NCI-H748 treated with DMSO at 0.1 percent for 48 hours (cell line): ENCODE measurements at regions not wholly inside any gene's neighbourhood (a gene's known extent, or its start where the extent isn't known, plus 50 kb on each side); places are given as distances from the start of the nearest gene placed in this dataset.

Source experiments
- DNase-seq: peaks from one replicate; lab custom pipeline; 2025; lab: John Stamatoyannopoulos, UW

- no peak for DNase-seq
These were observed 87.6 kb downstream of the VSTM2A start for GRCh38 chr7:54629771-54630170.

GRCh38 chr7:54622696-54623309, 80.6 kb downstream of the VSTM2A start:
- no peak for DNase-seq
